ENCODE measurements at regions not wholly inside any gene's neighbourhood (a gene's known extent, or its start where the extent isn't known, plus 50 kb on each side); places are given as distances from the start of the nearest gene placed in this dataset.
A peak's percentile ranks its signal among the peaks of the same experiment; 100 is the strongest.
"Not testable (repeated sequence)": the region's sequence is repeated elsewhere in the genome, so short reads cannot be mapped to it uniquely, and the experiment has no call there.

- H3K4me1 Mint-ChIP-seq, H3K27me3 Mint-ChIP-seq, H3K27ac Mint-ChIP-seq, ATAC-seq, DNase-seq, H3K4me3 Mint-ChIP-seq: not testable (repeated sequence)
- peaks cover 19 to 28% of the 10 kb centered on the region in 2 donors for H3K9me3 Mint-ChIP-seq
These were observed 258.7 kb downstream of the LRRC70 start for GRCh38 chr5:62837330-62837729.

GRCh38 chr5:62829604-62829986 lies 251.0 kb downstream of the LRRC70 start:
- no peaks in the 10 kb centered on the region for H3K9me3 Mint-ChIP-seq
- no peak overlapping the region for H3K4me3 Mint-ChIP-seq
- no peaks in the 10 kb centered on the region for H3K27me3 Mint-ChIP-seq
- ATAC-seq: no peak
- DNase-seq: no peak
- no peaks in the 10 kb centered on the region for H3K4me1 Mint-ChIP-seq
- H3K27ac Mint-ChIP-seq: no peak overlapping the region

- Mint-ChIP-seq H3K4me1 (no peaks in the 10 kb centered on the region), H3K27me3 (no peaks in the 10 kb centered on the region)
These were observed 250.4 kb downstream of the LRRC70 start for GRCh38 chr5:62828742-62829603.

GRCh38 chr5:62825623-62826220 lies 247.1 kb downstream of the LRRC70 start:
- H3K4me1 Mint-ChIP-seq: no peaks in the 10 kb centered on the region
- DNase-seq (no peak), ATAC-seq (no peak)
- H3K27me3 Mint-ChIP-seq: no peaks in the 10 kb centered on the region
- H3K27ac Mint-ChIP-seq: no peak overlapping the region
- H3K9me3 Mint-ChIP-seq: no peaks in the 10 kb centered on the region
- no peak overlapping the region for H3K4me3 Mint-ChIP-seq

More at GRCh38 chr5:62828742-62829603, 250.4 kb downstream of the LRRC70 start:
- ATAC-seq: no peak
- Mint-ChIP-seq H3K27ac (no peak overlapping the region), H3K4me3 (no peak overlapping the region), H3K9me3 (no peaks in the 10 kb centered on the region)
- no peak for DNase-seq

GRCh38 chr5:62824936-62825335 lies 246.3 kb downstream of the LRRC70 start:
- Mint-ChIP-seq H3K27ac (no peak overlapping the region), H3K27me3 (no peaks in the 10 kb centered on the region), H3K9me3 (no peaks in the 10 kb centered on the region), H3K4me1 (no peaks in the 10 kb centered on the region), H3K4me3 (no peak overlapping the region)
- DNase-seq: no peak
- ATAC-seq: no peak

GRCh38 chr5:62817043-62817442 lies 238.4 kb downstream of the LRRC70 start:
- not testable (repeated sequence) for DNase-seq, H3K27me3 Mint-ChIP-seq, H3K4me3 Mint-ChIP-seq, H3K9me3 Mint-ChIP-seq, H3K4me1 Mint-ChIP-seq, ATAC-seq
- peak overlapping the region in 1 of 2 donors; percentile 54 for H3K27ac Mint-ChIP-seq

- Mint-ChIP-seq H3K4me1 (no peaks in the 10 kb centered on the region), H3K9me3 (peaks cover 0 to 2% of the 10 kb centered on the region in 2 donors), H3K27me3 (peaks cover 5% of the 10 kb centered on the region), H3K4me3 (no peak overlapping the region), H3K27ac (no peak overlapping the region)
- DNase-seq: no peak
- ATAC-seq: no peak
These were observed 236.4 kb downstream of the LRRC70 start for GRCh38 chr5:62814991-62815390.

- Mint-ChIP-seq H3K4me1 (no peaks in the 10 kb centered on the region), H3K4me3 (no peak overlapping the region), H3K9me3 (peaks cover 0 to 3% of the 10 kb centered on the region in 2 donors), H3K27me3 (peaks cover 16% of the 10 kb centered on the region), H3K27ac (no peak overlapping the region)
- DNase-seq: no peak
- no peak for ATAC-seq
These were observed 234.1 kb downstream of the LRRC70 start for GRCh38 chr5:62812621-62813255.

GRCh38 chr5:62804819-62805218 lies 226.2 kb downstream of the LRRC70 start:
- not testable (repeated sequence) for H3K4me1 Mint-ChIP-seq, H3K27ac Mint-ChIP-seq, H3K9me3 Mint-ChIP-seq, ATAC-seq, DNase-seq
- peak overlapping the region in 1 of 2 donors; percentile 64 for H3K4me3 Mint-ChIP-seq
- H3K27me3 Mint-ChIP-seq: peaks cover 22% of the 10 kb centered on the region

GRCh38 chr5:62795926-62796325 lies 217.3 kb downstream of the LRRC70 start:
- Mint-ChIP-seq H3K4me3 (no peak overlapping the region), H3K4me1 (no peaks in the 10 kb centered on the region), H3K27me3 (no peaks in the 10 kb centered on the region), H3K27ac (no peak overlapping the region), H3K9me3 (peaks cover 17 to 24% of the 10 kb centered on the region in 2 donors)
- ATAC-seq (no peak), DNase-seq (no peak)

GRCh38 chr5:62794456-62794855 lies 215.8 kb downstream of the LRRC70 start:
- Mint-ChIP-seq H3K9me3 (peaks cover 17 to 24% of the 10 kb centered on the region in 2 donors), H3K4me1 (no peaks in the 10 kb centered on the region), H3K27me3 (no peaks in the 10 kb centered on the region), H3K4me3 (no peak overlapping the region), H3K27ac (no peak overlapping the region)
- ATAC-seq (no peak), DNase-seq (no peak)

GRCh38 chr5:62791059-62791458 lies 212.4 kb downstream of the LRRC70 start:
- Mint-ChIP-seq H3K27ac (no peak overlapping the region), H3K9me3 (no peaks in the 10 kb centered on the region), H3K4me1 (no peaks in the 10 kb centered on the region), H3K4me3 (no peak overlapping the region), H3K27me3 (no peaks in the 10 kb centered on the region)
- DNase-seq (no peak), ATAC-seq (no peak)

GRCh38 chr5:62790348-62790747 lies 211.7 kb downstream of the LRRC70 start:
- H3K4me1 Mint-ChIP-seq: no peaks in the 10 kb centered on the region
- ATAC-seq (no peak), DNase-seq (no peak)
- H3K27me3 Mint-ChIP-seq: no peaks in the 10 kb centered on the region
- H3K27ac Mint-ChIP-seq: no peak overlapping the region
- H3K4me3 Mint-ChIP-seq: no peak overlapping the region
- H3K9me3 Mint-ChIP-seq: no peaks in the 10 kb centered on the region

- Mint-ChIP-seq H3K27me3 (no peaks in the 10 kb centered on the region), H3K4me1 (no peaks in the 10 kb centered on the region), H3K4me3 (no peak overlapping the region), H3K9me3 (no peaks in the 10 kb centered on the region), H3K27ac (no peak overlapping the region)
- no peak for ATAC-seq
- DNase-seq: no peak
These were observed 207.5 kb downstream of the LRRC70 start for GRCh38 chr5:62786099-62786498.

- DNase-seq (no peak), ATAC-seq (no peak)
- Mint-ChIP-seq H3K4me1 (no peaks in the 10 kb centered on the region), H3K27ac (no peak overlapping the region), H3K27me3 (no peaks in the 10 kb centered on the region), H3K4me3 (no peak overlapping the region), H3K9me3 (no peaks in the 10 kb centered on the region)
These were observed 207.0 kb downstream of the LRRC70 start for GRCh38 chr5:62785588-62785987.

Data from stimulated activated naive CD8-positive, alpha-beta T cell treated with anti-CD3 and anti-CD28 coated beads, Interleukin-15, amount 100 ng/mL, for 72 hours (primary cell).